ENCODE measurements at regions not wholly inside any gene's neighbourhood (a gene's known extent, or its start where the extent isn't known, plus 50 kb on each side); places are given as distances from the start of the nearest gene placed in this dataset.

GRCh38 chr18:39838831-39839230, 2116.2 kb upstream of the PIK3C3 start:
- H3K4me3 ChIP-seq: no peak overlapping the region
- peaks cover 11% of the 10 kb centered on the region for H3K4me1 ChIP-seq
- ATAC-seq (no peak), DNase-seq (no peak)
- peaks cover 7% of the 10 kb centered on the region for H3K27me3 ChIP-seq (ENCODE audit: low read depth)
- H3K36me3 ChIP-seq: no peaks in the 10 kb centered on the region
- H3K27ac ChIP-seq: no peak overlapping the region
- intact Hi-C loops (cut with DNase I): no loop called here
- H3K9me3 ChIP-seq: no peaks in the 10 kb centered on the region
- TF ChIP-seq CTCF (IDR thresholded peaks at IDR 0.05): no peak

DNA sequence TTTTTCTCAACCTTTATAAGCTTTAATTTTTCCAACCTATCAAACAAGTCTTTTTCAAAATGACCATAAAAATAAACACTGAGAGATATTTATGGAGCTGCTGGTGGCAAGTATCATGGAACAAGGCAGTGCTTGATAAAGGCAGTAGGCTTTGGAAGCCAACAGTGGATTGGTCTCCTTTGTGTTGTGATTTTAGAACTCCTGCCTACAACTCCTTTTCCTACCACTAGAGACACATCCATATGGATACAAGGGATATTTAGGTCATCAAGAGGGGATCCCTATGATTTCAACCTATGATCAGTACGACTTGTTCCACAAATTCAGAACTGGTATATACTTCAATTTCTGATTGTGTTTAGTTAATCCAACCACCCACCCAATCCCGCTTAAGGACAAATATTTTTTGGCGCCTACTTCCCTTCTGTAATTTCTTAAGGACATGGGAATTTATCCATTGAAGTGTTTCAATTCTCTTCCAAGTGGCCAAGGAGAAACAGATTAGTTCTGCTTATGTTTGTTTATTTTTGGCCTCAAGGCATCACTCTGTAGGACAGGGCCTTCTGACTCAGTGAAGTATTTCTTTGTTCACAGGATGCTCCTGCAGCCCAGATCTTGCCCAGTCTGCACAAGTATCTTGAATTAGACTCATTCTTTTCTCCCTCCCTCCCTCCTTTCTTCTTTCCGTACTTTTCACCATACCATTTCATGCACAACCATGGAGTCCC, 2119.6 kb upstream of the PIK3C3 start:
- Histone ChIP-seq H3K36me3 (no peaks in the 10 kb centered on the region), H3K4me3 (no peak overlapping the region), H3K9me3 (no peaks in the 10 kb centered on the region), H3K27me3 (ENCODE audit: low read depth) (no peaks in the 10 kb centered on the region), H3K27ac (no peak overlapping the region), H3K4me1 (no peaks in the 10 kb centered on the region)
- no peak for ATAC-seq
- TF ChIP-seq CTCF (IDR thresholded peaks at IDR 0.05): no peak
- DNase-seq: no peak
- intact Hi-C loops (cut with DNase I): no loop called here

GRCh38 chr18:39834636-39835035, 2120.4 kb upstream of the PIK3C3 start:
- Histone ChIP-seq H3K27me3 (ENCODE audit: low read depth) (no peaks in the 10 kb centered on the region), H3K36me3 (no peaks in the 10 kb centered on the region), H3K4me3 (no peak overlapping the region), H3K9me3 (no peaks in the 10 kb centered on the region), H3K27ac (no peak overlapping the region), H3K4me1 (no peaks in the 10 kb centered on the region)
- DNase-seq (no peak), ATAC-seq (no peak)
- no peak for TF ChIP-seq CTCF (IDR thresholded peaks at IDR 0.05)
- intact Hi-C loops (cut with DNase I): no loop called here

- no peak for DNase-seq
- no peak for TF ChIP-seq CTCF (IDR thresholded peaks at IDR 0.05)
- intact Hi-C loops (cut with DNase I): no loop called here
- Histone ChIP-seq H3K4me1 (no peaks in the 10 kb centered on the region), H3K27ac (no peak overlapping the region), H3K36me3 (no peaks in the 10 kb centered on the region), H3K4me3 (no peak overlapping the region), H3K27me3 (ENCODE audit: low read depth) (no peaks in the 10 kb centered on the region), H3K9me3 (no peaks in the 10 kb centered on the region)
- ATAC-seq: no peak
Measured at GRCh38 chr18:39825485-39826150, 2129.4 kb upstream of the PIK3C3 start.

GRCh38 chr18:39806525-39806924, 2148.5 kb upstream of the PIK3C3 start:
- H3K4me1 ChIP-seq: no peaks in the 10 kb centered on the region
- ATAC-seq: no peak
- TF ChIP-seq CTCF (IDR thresholded peaks at IDR 0.05): no peak
- H3K36me3 ChIP-seq: no peaks in the 10 kb centered on the region
- intact Hi-C loops (cut with DNase I): no loop called here
- H3K9me3 ChIP-seq: no peaks in the 10 kb centered on the region
- no peak overlapping the region for H3K4me3 ChIP-seq
- H3K27me3 ChIP-seq (ENCODE audit: low read depth): no peaks in the 10 kb centered on the region
- DNase-seq: no peak
- H3K27ac ChIP-seq: no peak overlapping the region
